ENCODE measurements at regions not wholly inside any gene's neighbourhood (a gene's known extent, or its start where the extent isn't known, plus 50 kb on each side); places are given as distances from the start of the nearest gene placed in this dataset.

- no peak for TF ChIP-seq CTCF (IDR thresholded peaks at IDR 0.05)
- TF ChIP-seq POLR2A (IDR thresholded peaks at IDR 0.05): no peak
Measured at GRCh38 chr7:26950889-26951288, 86.5 kb upstream of the SKAP2 start.

Data from lower leg skin (tissue), 3 donors.